Caco-2 (cell line): ENCODE measurements at regions not wholly inside any gene's neighbourhood (a gene's known extent, or its start where the extent isn't known, plus 50 kb on each side); places are given as distances from the start of the nearest gene placed in this dataset.

Experiments
- BruUV-seq: library from RNA; stranded (reverse); fragments of 400-500 nt; replicated peaks from 2 replicates; lab custom pipeline; 2021; lab: Mats Ljungman, UMichigan
- CTCF ChIA-PET: fragments of 300-600 bp; sonication (Branson Sonifier 250); formaldehyde crosslinking; loops from one replicate; lab custom pipeline; 2022; ENCODE audit warnings: antibody characterized with exemption; lab: Charles Lee
- POLR2A ChIA-PET: fragments of 300-600 bp; sonication (Branson Sonifier 250); formaldehyde crosslinking; loops from one replicate; lab custom pipeline; 2022; ENCODE audit warnings: antibody characterized with exemption; lab: Charles Lee
- DNase-seq, 2 experiments: peaks; one replicate each; pipeline versions ENCODE4 v3.0.0 to v3.0.0-alpha.2; 2020 to 2022
- H3K27me3 ChIP-seq: replicated peaks from 2 replicates; pipeline ENCODE4 v1.6.0; 2011; ENCODE audit warnings: low read length; ENCODE audit not compliant: control insufficient read depth, insufficient read depth
- H3K36me3 ChIP-seq: 2 replicates; pipeline ENCODE4 v1.5.1; 2011; ENCODE audit warnings: low read length; ENCODE audit not compliant: control insufficient read depth, insufficient read depth
- H3K4me1 ChIP-seq: fragments of 250-450 bp; sonication (Bioruptor Pico); 2 replicates; pipeline ENCODE4 v1.5.1; 2020; ENCODE audit warnings: mild to moderate bottlenecking
- H3K4me3 ChIP-seq: 2 replicates; pipeline ENCODE4 v1.5.1; 2011; ENCODE audit warnings: low read depth, mild to moderate bottlenecking, control low read depth, low read length
- H3K9me3 ChIP-seq: fragments of 250-450 bp; sonication (Bioruptor Pico); 2 replicates; pipeline ENCODE4 v1.5.1; 2020; ENCODE audit warnings: mild to moderate bottlenecking, moderate library complexity
- H3K27ac Mint-ChIP-seq: one replicate; pipeline ENCODE4 v1.8.0; 2022; ENCODE audit warnings: mixed read lengths; ENCODE audit not compliant: unreplicated experiment
- H3K27me3 Mint-ChIP-seq: one replicate; pipeline ENCODE4 v1.8.0; 2022; ENCODE audit warnings: mixed read lengths; ENCODE audit not compliant: insufficient read depth, unreplicated experiment
- H3K36me3 Mint-ChIP-seq: one replicate; pipeline ENCODE4 v1.8.0; 2022; ENCODE audit warnings: mild to moderate bottlenecking, mixed read lengths; ENCODE audit not compliant: insufficient read depth, unreplicated experiment
- H3K4me1 Mint-ChIP-seq: one replicate; pipeline ENCODE4 v1.8.0; 2022; ENCODE audit warnings: low read depth, mixed read lengths; ENCODE audit not compliant: unreplicated experiment
- H3K4me3 Mint-ChIP-seq: one replicate; pipeline ENCODE4 v1.8.0; 2022; ENCODE audit warnings: mild to moderate bottlenecking, moderate library complexity, mixed read lengths; ENCODE audit not compliant: unreplicated experiment
- H3K9me3 Mint-ChIP-seq: one replicate; pipeline ENCODE4 v1.8.0; 2022; ENCODE audit warnings: mixed read lengths; ENCODE audit not compliant: unreplicated experiment
- intact Hi-C: fragments of 100-400 bp; cut with micrococcal nuclease; formaldehyde crosslinking; loops from one replicate; pipeline ENCODE4 v1.10.0; 2022; ENCODE audit not compliant: unreplicated experiment
- TF ChIP-seq, protein P1 (sequence below), 2 experiments: fragments of 200-600 bp in 1 of 2; IDR thresholded peaks; 1 replicate in 1 of 2; 2 replicates in 1 of 2; pipeline versions ENCODE4 v1.5.1 to v1.8.0; 2011 to 2022; ENCODE audit warnings: antibody characterized with exemption in 1 of 2, control low read depth in 1 of 2, inconsistent platforms in 1 of 2, low read depth in 1 of 2, low read length in 1 of 2, mild to moderate bottlenecking in 1 of 2, moderate library complexity in 1 of 2; ENCODE audit not compliant: insufficient read depth in 1 of 2, severe bottlenecking in 1 of 2, unreplicated experiment in 1 of 2

DNA sequence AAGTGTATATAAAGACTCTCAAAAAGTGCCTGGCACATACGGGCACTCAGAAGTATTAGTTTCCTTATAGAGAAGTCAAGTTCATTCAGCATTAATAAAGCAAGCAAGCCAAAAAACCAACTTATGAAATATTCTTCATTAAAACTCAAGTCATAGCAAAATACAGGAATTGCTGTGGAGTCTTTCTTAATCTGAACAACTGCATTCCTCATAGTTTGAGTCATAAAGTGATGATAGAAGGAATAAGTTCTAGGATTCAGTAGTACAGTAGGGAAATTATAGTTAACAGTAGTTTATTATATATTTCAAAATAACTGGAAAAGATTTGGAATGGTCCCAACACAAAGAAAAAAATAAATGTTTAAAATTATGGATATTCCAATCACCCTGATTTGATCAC is 200.3 kb downstream of the C11orf91 start:
- no peak overlapping the region for H3K4me3 Mint-ChIP-seq
- no peaks in the 10 kb centered on the region; the same call in 1 of the 2 replicates for H3K27me3 ChIP-seq
- H3K36me3 ChIP-seq: no peaks in the 10 kb centered on the region
- TF ChIP-seq, protein P1, sequence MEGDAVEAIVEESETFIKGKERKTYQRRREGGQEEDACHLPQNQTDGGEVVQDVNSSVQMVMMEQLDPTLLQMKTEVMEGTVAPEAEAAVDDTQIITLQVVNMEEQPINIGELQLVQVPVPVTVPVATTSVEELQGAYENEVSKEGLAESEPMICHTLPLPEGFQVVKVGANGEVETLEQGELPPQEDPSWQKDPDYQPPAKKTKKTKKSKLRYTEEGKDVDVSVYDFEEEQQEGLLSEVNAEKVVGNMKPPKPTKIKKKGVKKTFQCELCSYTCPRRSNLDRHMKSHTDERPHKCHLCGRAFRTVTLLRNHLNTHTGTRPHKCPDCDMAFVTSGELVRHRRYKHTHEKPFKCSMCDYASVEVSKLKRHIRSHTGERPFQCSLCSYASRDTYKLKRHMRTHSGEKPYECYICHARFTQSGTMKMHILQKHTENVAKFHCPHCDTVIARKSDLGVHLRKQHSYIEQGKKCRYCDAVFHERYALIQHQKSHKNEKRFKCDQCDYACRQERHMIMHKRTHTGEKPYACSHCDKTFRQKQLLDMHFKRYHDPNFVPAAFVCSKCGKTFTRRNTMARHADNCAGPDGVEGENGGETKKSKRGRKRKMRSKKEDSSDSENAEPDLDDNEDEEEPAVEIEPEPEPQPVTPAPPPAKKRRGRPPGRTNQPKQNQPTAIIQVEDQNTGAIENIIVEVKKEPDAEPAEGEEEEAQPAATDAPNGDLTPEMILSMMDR (IDR thresholded peaks at IDR 0.05; ENCODE audit: insufficient read depth in 1 of 2, low read depth in 1 of 2, low read length in 1 of 2, severe bottlenecking in 1 of 2, unreplicated experiment in 1 of 2): no peak
- intact Hi-C loops: no loop called here
- ChIA-PET POLR2A (no interaction called here), CTCF (no interaction called here)
- no peaks in the 10 kb centered on the region for H3K9me3 Mint-ChIP-seq
- no peak overlapping the region for H3K4me3 ChIP-seq
- no peaks in the 10 kb centered on the region; the same call in 1 of the 2 replicates for H3K9me3 ChIP-seq
- no TSS peak for BruUV-seq
- peaks cover 11% of the 10 kb centered on the region for H3K27me3 Mint-ChIP-seq
- no peaks in the 10 kb centered on the region for H3K4me1 ChIP-seq
- H3K36me3 Mint-ChIP-seq: no peaks in the 10 kb centered on the region
- no peak overlapping the region for H3K27ac Mint-ChIP-seq
- no peak for DNase-seq
- no peaks in the 10 kb centered on the region for H3K4me1 Mint-ChIP-seq

DNA sequence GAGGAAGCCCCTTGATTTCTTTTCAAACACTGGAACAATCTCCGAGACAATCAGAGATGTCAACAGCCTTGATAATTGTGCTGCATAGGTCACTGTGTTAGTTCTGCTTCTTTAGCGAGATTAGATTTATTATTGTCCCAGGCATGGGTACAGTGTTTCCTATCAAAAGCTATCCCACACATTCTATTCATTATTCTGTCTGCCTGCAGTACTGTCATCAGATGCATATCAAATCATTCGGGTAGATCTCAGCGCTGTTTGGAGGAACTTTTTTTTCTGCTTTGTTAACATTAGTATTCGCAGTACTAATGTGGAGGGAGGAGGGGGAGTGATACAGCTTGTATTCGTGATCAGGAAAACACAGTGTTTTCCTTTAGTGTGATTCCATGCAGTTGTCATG is 208.0 kb downstream of the C11orf91 start:
- Histone ChIP-seq H3K36me3 (no peaks in the 10 kb centered on the region), H3K4me1 (no peaks in the 10 kb centered on the region), H3K27me3 (no peaks in the 10 kb centered on the region; the same call in 1 of the 2 replicates), H3K9me3 (no peaks in the 10 kb centered on the region), H3K4me3 (no peak overlapping the region)
- Mint-ChIP-seq H3K27ac (no peak overlapping the region), H3K36me3 (no peaks in the 10 kb centered on the region), H3K9me3 (no peaks in the 10 kb centered on the region), H3K4me3 (no peak overlapping the region), H3K4me1 (no peaks in the 10 kb centered on the region), H3K27me3 (peaks cover 10% of the 10 kb centered on the region)
- TF ChIP-seq, protein P1 (IDR thresholded peaks at IDR 0.05; ENCODE audit: insufficient read depth in 1 of 2, low read depth in 1 of 2, low read length in 1 of 2, severe bottlenecking in 1 of 2, unreplicated experiment in 1 of 2): no peak
- no TSS peak for BruUV-seq
- POLR2A ChIA-PET: no interaction called here
- CTCF ChIA-PET: no interaction called here
- no peak for DNase-seq
- intact Hi-C loops: no loop called here

DNA sequence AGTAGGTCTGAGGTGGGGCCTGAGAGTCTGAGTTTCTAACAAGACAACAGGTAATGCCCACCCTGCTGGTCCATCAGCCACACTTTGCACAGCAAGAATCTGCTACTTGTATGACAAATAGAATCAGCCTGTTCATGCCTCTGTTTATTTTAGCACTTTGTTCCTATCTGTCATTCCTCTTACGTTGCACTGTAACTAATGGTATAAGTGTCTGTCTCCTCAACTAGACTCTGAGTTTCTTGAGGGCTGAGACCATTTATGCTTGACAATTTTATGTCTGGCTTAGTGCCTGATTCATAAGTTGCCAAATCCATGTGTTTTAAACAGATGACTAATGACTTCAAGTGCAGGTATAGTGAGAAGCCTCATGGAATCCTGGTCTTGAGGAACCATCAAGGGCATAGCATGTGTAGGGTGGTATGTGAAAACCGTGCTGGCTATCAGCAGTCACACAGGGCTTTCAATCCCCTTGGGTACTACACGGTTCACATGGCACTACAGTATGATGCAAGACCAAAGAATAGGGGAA is 209.7 kb downstream of the C11orf91 start:
- no peaks in the 10 kb centered on the region for H3K4me1 ChIP-seq
- no peaks in the 10 kb centered on the region for H3K36me3 ChIP-seq
- POLR2A ChIA-PET: interaction anchor here (0.7 kb wide), 1 partner anchor 246 kb away, joined by 6 read pairs; no protein-coding TSS in a partner anchor
- Mint-ChIP-seq H3K9me3 (no peaks in the 10 kb centered on the region), H3K27me3 (peaks cover 7% of the 10 kb centered on the region), H3K27ac (no peak overlapping the region), H3K4me3 (no peak overlapping the region), H3K36me3 (no peaks in the 10 kb centered on the region), H3K4me1 (no peaks in the 10 kb centered on the region)
- BruUV-seq: no TSS peak
- DNase-seq: no peak
- CTCF ChIA-PET: no interaction called here
- H3K4me3 ChIP-seq: no peak overlapping the region
- TF ChIP-seq, protein P1 (IDR thresholded peaks at IDR 0.05; ENCODE audit: insufficient read depth in 1 of 2, low read depth in 1 of 2, low read length in 1 of 2, severe bottlenecking in 1 of 2, unreplicated experiment in 1 of 2): no peak
- intact Hi-C loops: no loop called here
- no peaks in the 10 kb centered on the region for H3K9me3 ChIP-seq
- H3K27me3 ChIP-seq: no peaks in the 10 kb centered on the region
